HepG2 (cell line): ENCODE measurements at regions not wholly inside any gene's neighbourhood (a gene's known extent, or its start where the extent isn't known, plus 50 kb on each side); places are given as distances from the start of the nearest gene placed in this dataset.

ENCODE experiments used
- E2F5 ChIP-seq: sonication (generic); formaldehyde crosslinking; conservative IDR thresholded peaks from 2 replicates; pipeline ENCODE4 v1.4.0; 2020; ENCODE audit warnings: missing genetic modification reagents
- EZH2 ChIP-seq: conservative IDR thresholded peaks from 2 replicates; pipeline ENCODE4 v1.6.1; 2012; ENCODE audit warnings: mild to moderate bottlenecking, low read depth, low read length, moderate library complexity
- KAT7 ChIP-seq: IDR thresholded peaks from 2 replicates; pipeline ENCODE4 v1.6.1; 2018; ENCODE audit warnings: borderline replicate concordance, missing compliant biosample characterization
- NBN ChIP-seq: fragments of 450-650 bp; conservative IDR thresholded peaks from 2 replicates; pipeline ENCODE4 v1.6.1; 2017
- POLR2AphosphoS2 ChIP-seq: IDR thresholded peaks from 2 replicates; pipeline ENCODE4 v1.6.1; 2011; ENCODE audit warnings: low read depth, low read length, improper control_type of control experiment
- SNAPC5 ChIP-seq: sonication (generic); formaldehyde crosslinking; IDR thresholded peaks from 2 replicates; pipeline ENCODE4 v1.8.1; 2023; ENCODE audit warnings: mild to moderate bottlenecking, missing genetic modification reagents, borderline replicate concordance
- ZBTB40 ChIP-seq, 2 experiments: fragments of 450-650 bp in 1 of 2; sonication (generic) in 1 of 2; formaldehyde crosslinking in 1 of 2; IDR thresholded peaks; 2 replicates each; pipeline versions ENCODE4 v1.6.1 to v1.8.0; 2016 to 2022; ENCODE audit warnings: antibody characterized with exemption in 1 of 2, mild to moderate bottlenecking in 1 of 2, missing genetic modification reagents in 1 of 2

GRCh38 chr2:10239561-10239967 lies 63.1 kb upstream of the HPCAL1 start:
- no peak for TF ChIP-seq POLR2AphosphoS2
- no peak for TF ChIP-seq E2F5 (CRISPR knock-in tag)
- TF ChIP-seq ZBTB40 (IDR thresholded peaks at IDR 0.05), result no peak
- TF ChIP-seq ZBTB40 (CRISPR knock-in tag; IDR thresholded peaks at IDR 0.05), result no peak
- no peak for TF ChIP-seq SNAPC5 (CRISPR knock-in tag)
- no peak for TF ChIP-seq KAT7 (CRISPR knock-in tag)
- TF ChIP-seq EZH2, result no peak
- TF ChIP-seq NBN, result no peak
